ENCODE measurements at regions not wholly inside any gene's neighbourhood (a gene's known extent, or its start where the extent isn't known, plus 50 kb on each side); places are given as distances from the start of the nearest gene placed in this dataset.

- TF ChIP-seq CTCF (IDR thresholded peaks at IDR 0.05; ENCODE audit: low read depth, low read length) (no peak), POLR2A (IDR thresholded peaks at IDR 0.05; ENCODE audit: extremely low read depth, insufficient read length) (no peak), MYC (IDR thresholded peaks at IDR 0.05; ENCODE audit: low read depth, low read length) (no peak)
Observed at GRCh38 chr7:15751191-15751701, 64.8 kb upstream of the MEOX2 start.

Data from NB4 (cell line).